Germinal center (tissue), 1 donor: ENCODE measurements at regions not wholly inside any gene's neighbourhood (a gene's known extent, or its start where the extent isn't known, plus 50 kb on each side); places are given as distances from the start of the nearest gene placed in this dataset.

ENCODE experiments used
- DNase-seq: peaks from one replicate; pipeline ENCODE4 v3.0.0; 2012; ENCODE audit warnings: mixed read lengths, low spot score

- DNase-seq = no peak
Observed at GRCh38 chr5:91283899-91284298, 99.2 kb downstream of the ARRDC3 start.

- no peak for DNase-seq
Observed at GRCh38 chr5:91283326-91283725, 99.8 kb downstream of the ARRDC3 start.

GRCh38 chr5:91282210-91282609, 100.9 kb downstream of the ARRDC3 start:
- DNase-seq = no peak

- DNase-seq = no peak
Observed at GRCh38 chr5:91281401-91281800, 101.7 kb downstream of the ARRDC3 start.

GRCh38 chr5:91280362-91281269, 102.5 kb downstream of the ARRDC3 start:
- DNase-seq = peak; percentile 69

- no peak for DNase-seq
Observed at GRCh38 chr5:91277840-91278239, 105.3 kb downstream of the ARRDC3 start.

GRCh38 chr5:91277093-91277626, 106.0 kb downstream of the ARRDC3 start:
- DNase-seq = no peak

GRCh38 chr5:91272858-91273257, 110.3 kb downstream of the ARRDC3 start:
- no peak for DNase-seq

GRCh38 chr5:91271999-91272398, 111.1 kb downstream of the ARRDC3 start:
- no peak for DNase-seq

- DNase-seq = no peak
Observed at GRCh38 chr5:91269198-91269597, 113.9 kb downstream of the ARRDC3 start.

- no peak for DNase-seq
Observed at GRCh38 chr5:91266184-91266705, 116.9 kb downstream of the ARRDC3 start.

- no peak for DNase-seq
Observed at GRCh38 chr5:91264311-91265051, 118.6 kb downstream of the ARRDC3 start.

- DNase-seq = no peak
Observed at GRCh38 chr5:91263898-91264297, 119.2 kb downstream of the ARRDC3 start.

- DNase-seq = no peak
Observed at GRCh38 chr5:91257301-91257700, 125.8 kb downstream of the ARRDC3 start.

- no peak for DNase-seq
Observed at GRCh38 chr5:91256142-91256524, 127.0 kb downstream of the ARRDC3 start.

GRCh38 chr5:91255396-91256141, 127.5 kb downstream of the ARRDC3 start:
- DNase-seq = no peak

- no peak for DNase-seq
Observed at GRCh38 chr5:91252916-91253315, 130.2 kb downstream of the ARRDC3 start.

- DNase-seq = no peak
Observed at GRCh38 chr5:91245871-91246270, 137.2 kb downstream of the ARRDC3 start.

GRCh38 chr5:91245074-91245452, 138.1 kb downstream of the ARRDC3 start:
- no peak for DNase-seq

GRCh38 chr5:91244380-91245073, 138.6 kb downstream of the ARRDC3 start:
- no peak for DNase-seq

- DNase-seq = no peak
Observed at GRCh38 chr5:91243852-91244251, 139.3 kb downstream of the ARRDC3 start.
